AG09309 (cell line): ENCODE measurements at regions not wholly inside any gene's neighbourhood (a gene's known extent, or its start where the extent isn't known, plus 50 kb on each side); places are given as distances from the start of the nearest gene placed in this dataset.

ENCODE experiments used
- DNase-seq: peaks from one replicate; pipeline ENCODE4 v3.0.0-alpha.2; 2010; ENCODE audit warnings: low read depth
- H3K4me3 ChIP-seq: 2 replicates; pipeline ENCODE4 v1.5.1; 2011; ENCODE audit warnings: mild to moderate bottlenecking, low read depth, low read length, moderate library complexity; ENCODE audit not compliant: control insufficient read depth
- CTCF ChIP-seq: IDR thresholded peaks from 2 replicates; pipeline ENCODE4 v1.5.1; 2011; ENCODE audit warnings: mild to moderate bottlenecking, low read depth, low read length, inconsistent platforms; ENCODE audit not compliant: insufficient read depth, control insufficient read depth; ENCODE audit errors: missing control alignments

DNA sequence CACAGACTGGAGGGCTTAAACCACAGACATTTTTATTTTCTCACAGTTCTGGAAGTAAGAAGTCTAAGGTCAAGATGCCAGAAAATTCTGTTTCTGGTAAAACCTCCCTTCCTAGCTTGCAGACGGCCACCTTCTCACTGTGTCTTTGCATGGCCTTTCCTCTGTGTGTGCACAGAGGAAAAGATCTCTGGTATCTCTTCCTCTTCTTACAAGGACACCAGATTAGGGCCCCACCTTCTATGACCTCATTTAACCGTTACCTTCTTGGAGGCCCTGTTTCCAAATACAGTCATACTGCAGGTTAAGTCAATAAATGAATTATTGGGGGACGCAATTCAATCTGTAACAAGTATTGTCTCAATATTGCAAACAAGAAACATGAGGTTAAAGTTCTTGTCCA, 63.0 kb upstream of the PRDX6 start:
- no peak overlapping the region for H3K4me3 ChIP-seq
- no peak for TF ChIP-seq CTCF

GRCh38 chr1:173414539-173415226, 62.5 kb upstream of the PRDX6 start:
- DNase-seq, result no peak
- no peak overlapping the region for H3K4me3 ChIP-seq
- no peak for TF ChIP-seq CTCF

More for the DNA sequence above, 63.0 kb upstream of the PRDX6 start:
- DNase-seq, result no peak

DNA sequence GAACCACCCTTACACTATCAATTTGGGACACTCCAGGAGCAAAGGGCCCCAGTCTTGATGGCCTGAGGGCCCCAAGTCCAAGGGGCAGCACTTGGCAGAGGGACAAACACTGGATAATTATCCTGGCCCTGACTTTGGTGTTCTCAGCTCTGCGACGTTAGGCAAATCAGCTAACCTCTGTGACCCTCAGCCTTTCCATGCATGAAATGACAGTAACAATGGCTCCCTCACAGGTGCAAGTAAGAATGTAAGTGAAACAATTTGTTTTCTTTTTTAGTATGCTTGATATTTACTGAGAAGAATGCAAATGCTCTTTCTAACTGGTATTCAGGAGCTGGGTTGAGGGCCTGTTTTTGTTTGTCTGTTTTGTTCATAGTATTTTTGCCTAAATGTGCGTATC, 61.6 kb upstream of the PRDX6 start:
- no peak overlapping the region for H3K4me3 ChIP-seq
- DNase-seq, result no peak
- TF ChIP-seq CTCF, result no peak

DNA sequence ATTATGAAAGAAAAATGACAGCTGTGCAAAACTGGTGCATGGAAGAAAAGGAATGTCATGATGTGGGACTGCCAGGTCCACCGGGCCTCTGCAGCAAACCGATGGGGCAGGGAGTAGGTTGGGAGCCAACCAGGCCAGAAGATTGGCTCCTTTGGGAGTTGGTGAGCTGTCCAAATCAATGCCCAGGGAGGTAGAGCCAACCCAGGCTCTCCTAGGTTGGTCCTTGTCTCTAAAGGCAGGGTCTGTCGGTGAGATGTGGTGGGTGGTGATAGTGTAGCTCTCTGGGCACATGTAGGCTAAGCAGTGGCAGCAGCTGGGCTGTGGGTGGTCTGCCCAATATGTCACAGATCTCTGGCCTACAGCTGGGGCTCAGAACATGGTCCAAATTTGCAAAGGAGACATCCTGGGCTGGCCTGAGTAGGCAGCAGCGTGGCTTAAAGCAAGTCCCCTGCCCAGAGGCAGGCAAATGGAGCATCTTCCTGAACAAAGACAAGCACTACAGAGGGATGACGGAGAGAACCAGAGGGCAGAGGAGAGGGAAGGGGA, 61.2 kb upstream of the PRDX6 start:
- no peak overlapping the region for H3K4me3 ChIP-seq
- DNase-seq, result no peak
- TF ChIP-seq CTCF, result no peak

- no peak overlapping the region for H3K4me3 ChIP-seq
- no peak for TF ChIP-seq CTCF
- DNase-seq, result no peak
These were observed 59.6 kb upstream of the PRDX6 start for GRCh38 chr1:173417563-173417962.

- no peak for TF ChIP-seq CTCF
- DNase-seq, result no peak
- no peak overlapping the region for H3K4me3 ChIP-seq
These were observed 58.8 kb upstream of the PRDX6 start for GRCh38 chr1:173418107-173418985.
